ENCODE measurements at regions not wholly inside any gene's neighbourhood (a gene's known extent, or its start where the extent isn't known, plus 50 kb on each side); places are given as distances from the start of the nearest gene placed in this dataset.

- Histone ChIP-seq H3K4me2 (ENCODE audit: low read length) (no peak overlapping the region), H3K36me3 (ENCODE audit: insufficient read depth, low read length) (no peaks in the 10 kb centered on the region), H3K79me2 (ENCODE audit: insufficient read depth, low read depth, low read length) (no peaks in the 10 kb centered on the region), H3K9me2 (ENCODE audit: insufficient read depth, low read length) (no peaks in the 10 kb centered on the region), H3K9me3 (ENCODE audit: low read length) (no peaks in the 10 kb centered on the region), H3K4me3 (ENCODE audit: low read depth, low read length, poor library complexity, severe bottlenecking) (no peak overlapping the region), H3K27ac (ENCODE audit: low read depth, low read length, poor library complexity, severe bottlenecking) (no peak overlapping the region), H3K4me1 (ENCODE audit: insufficient read depth, low read length, poor library complexity, severe bottlenecking) (no peaks in the 10 kb centered on the region), H4K20me1 (ENCODE audit: insufficient read depth, low read length) (no peaks in the 10 kb centered on the region), H2AFZ (ENCODE audit: low read length) (no peak overlapping the region)
- BruUV-seq (replicated peaks), result no TSS peak
- POLR2A ChIA-PET, result interaction anchor here (0.9 kb wide), 1 partner anchor 14 kb away, joined by 3 read pairs; no protein-coding TSS in a partner anchor
- DNase-seq (ENCODE audit: low spot score), result no peak
- intact Hi-C loops (cut with micrococcal nuclease; ENCODE audit: unreplicated experiment), result no loop called here
- TF ChIP-seq EZH2phosphoT487 (IDR thresholded peaks at IDR 0.05; ENCODE audit: borderline replicate concordance, low read depth, low read length), result no peak
- no peak for TF ChIP-seq CTCF (conservative IDR thresholded peaks at IDR 0.05; ENCODE audit: low read length)
- CTCF ChIA-PET (ENCODE audit: unreplicated experiment), result no interaction called here
Observed at GRCh38 chr15:72983801-72984545, 68.3 kb upstream of the NEO1 start.

- intact Hi-C loops (cut with micrococcal nuclease; ENCODE audit: unreplicated experiment), result no loop called here
- Histone ChIP-seq H3K9me3 (ENCODE audit: low read length) (no peaks in the 10 kb centered on the region), H3K9me2 (ENCODE audit: insufficient read depth, low read length) (no peaks in the 10 kb centered on the region), H3K4me2 (ENCODE audit: low read length) (no peak overlapping the region), H2AFZ (ENCODE audit: low read length) (no peak overlapping the region), H4K20me1 (ENCODE audit: insufficient read depth, low read length) (no peaks in the 10 kb centered on the region), H3K27ac (ENCODE audit: low read depth, low read length, poor library complexity, severe bottlenecking) (no peak overlapping the region), H3K36me3 (ENCODE audit: insufficient read depth, low read length) (no peaks in the 10 kb centered on the region), H3K4me1 (ENCODE audit: insufficient read depth, low read length, poor library complexity, severe bottlenecking) (no peaks in the 10 kb centered on the region), H3K79me2 (ENCODE audit: insufficient read depth, low read depth, low read length) (no peaks in the 10 kb centered on the region), H3K4me3 (ENCODE audit: low read depth, low read length, poor library complexity, severe bottlenecking) (no peak overlapping the region)
- no peak for TF ChIP-seq CTCF (conservative IDR thresholded peaks at IDR 0.05; ENCODE audit: low read length)
- no peak for TF ChIP-seq EZH2phosphoT487 (IDR thresholded peaks at IDR 0.05; ENCODE audit: borderline replicate concordance, low read depth, low read length)
- no peak for DNase-seq (ENCODE audit: low spot score)
- ChIA-PET CTCF (ENCODE audit: unreplicated experiment) (no interaction called here), POLR2A (no interaction called here)
- BruUV-seq (replicated peaks), result no TSS peak
Observed at GRCh38 chr15:72982714-72983113, 69.5 kb upstream of the NEO1 start.

GRCh38 chr15:72980661-72981060, 71.6 kb upstream of the NEO1 start:
- CTCF ChIA-PET (ENCODE audit: unreplicated experiment), result no interaction called here

More at GRCh38 chr15:72980661-72981060, 71.6 kb upstream of the NEO1 start:
- no peaks in the 10 kb centered on the region for H3K9me3 ChIP-seq (ENCODE audit: low read length)
- DNase-seq (ENCODE audit: low spot score), result no peak
- H3K36me3 ChIP-seq (ENCODE audit: insufficient read depth, low read length), result no peaks in the 10 kb centered on the region
- intact Hi-C loops (cut with micrococcal nuclease; ENCODE audit: unreplicated experiment), result no loop called here
- no peaks in the 10 kb centered on the region for H4K20me1 ChIP-seq (ENCODE audit: insufficient read depth, low read length)
- BruUV-seq (replicated peaks), result no TSS peak
- TF ChIP-seq EZH2phosphoT487 (IDR thresholded peaks at IDR 0.05; ENCODE audit: borderline replicate concordance, low read depth, low read length) (no peak), CTCF (conservative IDR thresholded peaks at IDR 0.05; ENCODE audit: low read length) (no peak)
- H3K79me2 ChIP-seq (ENCODE audit: insufficient read depth, low read depth, low read length), result no peaks in the 10 kb centered on the region
- no peak overlapping the region for H3K4me2 ChIP-seq (ENCODE audit: low read length)
- H3K27ac ChIP-seq (ENCODE audit: low read depth, low read length, poor library complexity, severe bottlenecking), result no peak overlapping the region
- POLR2A ChIA-PET, result no interaction called here
- H2AFZ ChIP-seq (ENCODE audit: low read length), result no peak overlapping the region
- H3K4me1 ChIP-seq (ENCODE audit: insufficient read depth, low read length, poor library complexity, severe bottlenecking), result no peaks in the 10 kb centered on the region
- no peaks in the 10 kb centered on the region for H3K9me2 ChIP-seq (ENCODE audit: insufficient read depth, low read length)
- H3K4me3 ChIP-seq (ENCODE audit: low read depth, low read length, poor library complexity, severe bottlenecking), result no peak overlapping the region
